Esophagus squamous epithelium (tissue), 4 donors: ENCODE measurements at regions not wholly inside any gene's neighbourhood (a gene's known extent, or its start where the extent isn't known, plus 50 kb on each side); places are given as distances from the start of the nearest gene placed in this dataset.

Experiments used
- CTCF ChIP-seq, 6 experiments: fragments of 450-650 bp in 4 of 6; fragments of 200-600 bp in 2 of 6; sonication (generic) in 2 of 6; IDR thresholded peaks; one replicate each; pipeline ENCODE4 v1.5.1; 2016 to 2019; ENCODE audit warnings: antibody characterized with exemption in 6 of 6, mild to moderate bottlenecking in 4 of 6, moderate library complexity in 4 of 6
- POLR2A ChIP-seq, 4 donors: fragments of 450-650 bp; IDR thresholded peaks; one replicate each; pipeline ENCODE4 v1.6.1; 2017; ENCODE audit warnings: antibody characterized with exemption in 4 of 4, mild to moderate bottlenecking in 4 of 4, moderate library complexity in 3 of 4

- TF ChIP-seq CTCF (IDR thresholded peaks at IDR 0.05) (no peak), POLR2A (IDR thresholded peaks at IDR 0.05) (no peak)
Observed at GRCh38 chr6:94456266-94456665, 1036.9 kb upstream of the EPHA7 start.
